K562 (cell line): ENCODE measurements at regions not wholly inside any gene's neighbourhood (a gene's known extent, or its start where the extent isn't known, plus 50 kb on each side); places are given as distances from the start of the nearest gene placed in this dataset.

Experiments
- ATAC-seq: fragments of 200-7000 bp; cut with Tn5 transposase; 3 replicates; pipeline ENCODE4 v1.9.1; 2020; ENCODE audit warnings: moderate library complexity
- BruUV-seq: library from RNA; stranded (reverse); fragments of 400-500 nt; replicated peaks from 2 replicates; lab custom pipeline; 2021; lab: Mats Ljungman, UMichigan
- CTCF ChIA-PET: fragments of 300-600 bp; formaldehyde crosslinking; extraction: SDS; loops from one replicate; lab custom pipeline; 2021; ENCODE audit warnings: low intra/inter-chr PET ratio; lab: Yijun Ruan, JAX
- POLR2A ChIA-PET: fragments of 300-600, 350-650 bp; sonication (Branson Sonifier 250); formaldehyde crosslinking; extraction: SDS; loops from one replicate; lab custom pipeline; 2021; ENCODE audit warnings: antibody characterized with exemption, inconsistent platforms; lab: Yijun Ruan, JAX
- DNase-seq, 4 experiments: peaks; one replicate each; pipeline versions ENCODE4 v3.0.0 to v3.0.0-alpha.2; 2011 to 2018; ENCODE audit warnings: low spot score in 3 of 4, mixed read lengths in 3 of 4; ENCODE audit errors: extremely low read depth in 1 of 4
- FAIRE-seq: peaks from 2 replicates; lab custom pipeline; 2011; peaks lifted over from hg19 to GRCh38; lab: Jason Lieb, UNC
- H2AFZ ChIP-seq: 2 replicates; pipeline ENCODE4 v1.6.0; 2011; ENCODE audit warnings: low read depth, low read length, control low read depth, inconsistent platforms
- H3K27ac ChIP-seq: fragments of 200-600 bp; 3 replicates; pipeline ENCODE4 v1.8.0; 2011; ENCODE audit warnings: low read depth, mild to moderate bottlenecking, control low read depth, inconsistent platforms, low read length, moderate library complexity, mixed read lengths; ENCODE audit errors: extremely low read depth
- H3K27me3 ChIP-seq, 2 experiments: fragments of 300-600 bp in 1 of 2; 2 replicates in 1 of 2; 3 replicates in 1 of 2; pipeline versions ENCODE4 v1.6.0 to v1.8.0; 2011; ENCODE audit warnings: inconsistent platforms in 2 of 2, low read length in 2 of 2, mild to moderate bottlenecking in 1 of 2, mixed read lengths in 1 of 2, moderate library complexity in 1 of 2; ENCODE audit not compliant: control insufficient read depth in 2 of 2, insufficient read depth in 2 of 2
- H3K36me3 ChIP-seq: fragments of 300-600 bp; 3 replicates; pipeline ENCODE4 v1.8.0; 2011; ENCODE audit warnings: mild to moderate bottlenecking, low read length, inconsistent platforms; ENCODE audit not compliant: control insufficient read depth, insufficient read depth
- H3K4me1 ChIP-seq, 2 experiments: fragments of 200-600 bp in 1 of 2; replicated peaks in 1 of 2; 2 replicates in 1 of 2; 3 replicates in 1 of 2; pipeline versions ENCODE4 v1.5.1 to v1.8.0; 2011; ENCODE audit warnings: inconsistent platforms in 2 of 2, low read length in 2 of 2, mild to moderate bottlenecking in 1 of 2, mixed read lengths in 1 of 2, moderate library complexity in 1 of 2; ENCODE audit not compliant: control insufficient read depth in 2 of 2, insufficient read depth in 2 of 2
- H3K4me2 ChIP-seq: 2 replicates; pipeline ENCODE4 v1.6.1; 2011; ENCODE audit warnings: low read length, control low read depth, inconsistent platforms, mixed read lengths; ENCODE audit not compliant: insufficient read depth
- H3K4me3 ChIP-seq: fragments of 200-600 bp; sonication (generic), shearing (Covaris generic); 2 replicates; pipeline ENCODE4 v1.5.1; 2016; ENCODE audit warnings: control low read depth, inconsistent platforms
- H3K79me2 ChIP-seq: fragments of 200-600 bp; 3 replicates; pipeline ENCODE4 v1.8.0; 2011; ENCODE audit warnings: low read length, inconsistent platforms; ENCODE audit not compliant: control insufficient read depth, insufficient read depth
- H3K9ac ChIP-seq, 2 experiments: 2 replicates each; pipeline versions ENCODE4 v1.6.0 to v1.6.1; 2011; ENCODE audit warnings: low read depth in 2 of 2, low read length in 2 of 2, control low read depth in 1 of 2, inconsistent platforms in 1 of 2, mild to moderate bottlenecking in 1 of 2, mixed read lengths in 1 of 2; ENCODE audit not compliant: insufficient read depth in 1 of 2
- H3K9me1 ChIP-seq: one replicate; pipeline ENCODE4 v1.6.0; 2011; ENCODE audit warnings: inconsistent platforms, mild to moderate bottlenecking, low read length, moderate library complexity; ENCODE audit not compliant: control insufficient read depth, insufficient read depth
- H3K9me3 ChIP-seq: replicated peaks from 2 replicates; pipeline ENCODE4 v1.5.1; 2011; ENCODE audit warnings: low read depth, low read length, inconsistent platforms; ENCODE audit not compliant: control insufficient read depth, insufficient read depth
- H4K20me1 ChIP-seq: replicated peaks from 2 replicates; pipeline ENCODE4 v1.6.1; 2011; ENCODE audit warnings: low read length, inconsistent platforms, mixed read lengths; ENCODE audit not compliant: control insufficient read depth, insufficient read depth
- TSHZ1 ChIP-seq: fragments of 250-450 bp; sonication (Bioruptor Pico); IDR thresholded peaks from 2 replicates; pipeline ENCODE4 v1.4.0; 2020; ENCODE audit warnings: mild to moderate bottlenecking, moderate library complexity
- WGBS: fragments of 100-300 bp; shearing (Covaris generic); methylation state at CpG from one replicate; pipeline ENCODE4 v1.1.6; 2016; ENCODE audit warnings: low coverage, mixed read lengths; ENCODE audit not compliant: insufficient coverage; ENCODE audit errors: missing lambda C conversion rate; 5-methylcytosine and 5-hydroxymethylcytosine counted together
- in situ Hi-C: fragments of 300-500 bp; cut with MboI; formaldehyde crosslinking; loops from 4 replicates; pipeline ENCODE4 v1.15.0; 2018; ENCODE audit warnings: inconsistent platforms, mixed read lengths
- intact Hi-C: fragments of 100-400 bp; cut with micrococcal nuclease; formaldehyde crosslinking; loops from 2 replicates; pipeline ENCODE4 v1.14.2; 2022

DNA sequence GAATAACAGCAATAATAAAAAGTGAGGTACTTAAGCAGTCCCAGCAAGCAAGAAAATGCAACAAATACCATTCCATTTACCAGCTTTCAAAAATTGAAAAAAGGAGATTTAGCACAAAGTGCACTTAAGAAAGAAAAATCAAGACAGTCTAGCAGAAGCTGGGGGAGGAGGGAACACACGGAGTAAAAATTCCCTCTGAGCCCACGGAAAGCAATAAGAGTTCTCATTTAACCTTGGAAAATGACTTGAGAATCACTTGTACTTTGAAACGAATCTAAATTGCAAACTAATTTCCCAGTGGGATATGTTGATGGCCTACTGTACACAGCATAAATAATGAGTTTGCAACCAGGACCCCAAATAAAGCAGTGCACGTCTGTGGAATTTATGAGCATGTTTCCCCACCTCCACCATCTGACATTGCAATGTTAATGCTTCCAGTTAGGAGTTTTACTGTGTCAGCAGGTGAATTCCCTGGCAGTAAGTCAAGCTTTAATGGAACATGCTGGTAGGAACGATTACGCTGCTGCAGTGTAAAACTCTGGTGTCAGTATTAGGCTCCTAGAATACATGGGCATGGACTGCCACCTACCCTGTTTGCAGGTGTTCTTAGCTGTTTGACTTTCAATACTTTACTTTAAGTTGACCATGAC, 386.8 kb downstream of the HDGFL1 start:
- DNase-seq, result no peak
- Histone ChIP-seq H3K27me3 (no peaks in the 10 kb centered on the region), H3K4me3 (no peak overlapping the region), H3K4me2 (no peak overlapping the region), H2AFZ (no peak overlapping the region), H3K9me1 (no peaks in the 10 kb centered on the region), H3K79me2 (no peaks in the 10 kb centered on the region), H3K9me3 (peaks cover 2% of the 10 kb centered on the region; the same call in 1 of the 2 replicates), H3K27ac (no peak overlapping the region), H3K36me3 (no peaks in the 10 kb centered on the region), H4K20me1 (no peaks in the 10 kb centered on the region), H3K4me1 (no peaks in the 10 kb centered on the region), H3K9ac (no peak overlapping the region)
- POLR2A ChIA-PET, result no interaction called here
- no peak for TF ChIP-seq TSHZ1 (CRISPR knock-in tag)
- CTCF ChIA-PET, result no interaction called here
- no peak for ATAC-seq
- no peak for FAIRE-seq
- no TSS peak for BruUV-seq
- in situ Hi-C loops, result no loop called here
- 0% methylated on average over 6 of the region's 6 CpGs for WGBS
- intact Hi-C loops, result no loop called here
